ENCODE measurements at regions not wholly inside any gene's neighbourhood (a gene's known extent, or its start where the extent isn't known, plus 50 kb on each side); places are given as distances from the start of the nearest gene placed in this dataset.

- no peak for DNase-seq
These were observed 643.6 kb downstream of the ACTL7B start for GRCh38 chr9:108212184-108212583.

DNA sequence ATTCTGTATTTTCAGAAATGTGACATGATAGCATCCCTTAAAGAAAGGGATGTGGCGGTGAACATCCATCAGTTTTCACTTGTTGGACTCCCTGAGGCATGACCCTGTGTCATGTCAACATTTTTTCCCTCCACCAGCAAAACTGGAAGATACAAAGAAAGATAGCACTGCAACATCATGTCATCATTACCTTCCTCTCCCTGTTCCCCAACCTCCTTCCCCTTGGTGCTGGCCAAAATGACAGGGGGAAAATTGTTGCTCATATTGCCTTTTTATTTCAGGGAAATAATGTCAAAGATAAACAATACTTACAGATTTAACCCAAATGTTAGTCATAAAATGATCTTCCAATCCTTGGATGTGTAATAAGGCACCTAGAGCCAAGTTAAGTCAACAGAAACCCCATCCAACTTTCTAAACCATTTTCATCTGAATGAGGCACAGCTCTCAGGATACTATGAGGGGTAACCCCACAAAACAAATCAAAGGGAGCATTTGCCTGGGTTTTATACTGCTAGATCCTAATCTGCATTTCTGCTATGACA lies 644.3 kb downstream of the ACTL7B start:
- no peak for DNase-seq

GRCh38 chr9:108209132-108209685 lies 646.6 kb downstream of the ACTL7B start:
- DNase-seq, result no peak

DNA sequence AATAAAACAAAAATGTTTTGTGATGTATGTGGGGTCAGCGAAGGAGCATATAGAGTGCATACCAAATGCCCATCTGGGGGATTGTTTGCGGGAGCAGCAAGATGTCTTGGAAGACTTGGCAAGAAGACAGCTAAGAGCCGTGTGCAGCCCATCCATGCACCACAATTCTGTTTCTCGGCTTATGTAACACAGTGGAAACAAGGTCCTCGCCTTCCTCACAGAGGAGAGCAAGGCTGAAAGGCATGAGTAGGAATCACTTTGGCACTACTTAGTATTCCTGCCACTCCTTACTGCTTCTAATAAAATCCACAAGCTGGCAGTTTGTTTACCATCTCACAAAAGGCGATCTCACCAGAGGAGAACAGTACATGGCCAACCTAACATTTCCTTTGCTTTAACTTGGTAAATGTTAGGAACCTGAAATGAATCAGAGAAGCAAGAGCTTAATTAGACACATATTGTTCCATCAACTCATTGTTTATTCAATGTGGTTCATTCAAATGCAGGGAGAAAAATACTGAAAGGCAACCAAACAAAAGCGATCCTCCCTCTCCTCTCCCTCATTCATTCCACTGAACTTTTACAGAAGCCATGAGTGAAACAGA lies 648.1 kb downstream of the ACTL7B start:
- DNase-seq, result no peak

- no peak for DNase-seq
These were observed 650.5 kb downstream of the ACTL7B start for GRCh38 chr9:108205276-108205675.

DNA sequence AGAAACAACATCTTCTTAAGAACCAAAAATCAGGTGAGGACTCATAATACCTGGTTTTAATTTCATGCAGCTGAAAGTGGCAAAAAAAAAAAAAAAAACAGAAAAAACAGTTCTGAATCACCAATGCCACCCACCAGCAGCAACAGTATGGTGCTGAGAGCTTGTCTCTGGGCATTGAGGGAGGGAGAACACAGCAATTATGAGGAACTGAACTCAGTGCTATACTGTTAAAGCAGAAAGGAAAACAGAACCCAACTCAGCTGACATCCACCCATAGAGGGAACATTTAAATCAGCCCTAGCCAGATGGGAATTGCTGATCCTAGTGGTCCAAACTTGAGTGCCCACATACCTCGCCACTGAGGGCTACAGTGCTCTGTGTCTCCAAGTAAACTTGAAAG lies 657.9 kb downstream of the ACTL7B start:
- no peak for DNase-seq

- no peak for DNase-seq
These were observed 658.8 kb downstream of the ACTL7B start for GRCh38 chr9:108197008-108197365.

DNA sequence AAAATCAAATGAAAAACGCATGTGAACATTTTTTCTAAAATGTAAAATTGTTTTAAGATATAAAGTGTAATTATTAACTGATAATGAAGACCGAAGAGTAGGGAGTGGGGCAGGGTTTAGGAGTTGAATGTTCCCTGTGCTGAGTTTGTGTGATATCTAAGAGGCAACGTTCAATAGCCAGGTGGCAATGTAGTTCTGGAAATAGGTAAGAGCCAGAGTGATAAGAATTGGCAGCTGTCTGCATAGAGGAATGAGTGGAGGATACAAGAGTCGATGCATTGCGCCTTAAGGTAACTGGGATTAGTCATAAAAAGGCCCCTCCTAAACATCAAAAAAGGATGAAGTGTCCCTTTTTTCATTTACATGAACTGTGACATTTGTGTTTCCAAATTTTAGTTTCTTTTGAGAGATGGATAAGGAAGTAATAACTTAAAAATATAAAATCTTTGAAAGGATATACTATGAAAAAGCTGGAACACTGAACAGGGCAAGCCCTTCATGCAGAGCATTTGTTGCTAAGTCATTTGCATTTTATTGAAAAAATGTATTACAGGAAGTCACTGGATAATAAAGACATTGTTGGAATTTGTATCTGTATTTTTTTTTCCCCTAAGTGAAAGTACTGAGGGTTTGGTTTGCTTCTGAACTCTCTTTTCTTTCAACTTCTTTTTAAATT lies 659.3 kb downstream of the ACTL7B start:
- no peak for DNase-seq

GRCh38 chr9:108194154-108194553 lies 661.6 kb downstream of the ACTL7B start:
- no peak for DNase-seq

- DNase-seq, result no peak
These were observed 662.6 kb downstream of the ACTL7B start for GRCh38 chr9:108193026-108193710.

DNA sequence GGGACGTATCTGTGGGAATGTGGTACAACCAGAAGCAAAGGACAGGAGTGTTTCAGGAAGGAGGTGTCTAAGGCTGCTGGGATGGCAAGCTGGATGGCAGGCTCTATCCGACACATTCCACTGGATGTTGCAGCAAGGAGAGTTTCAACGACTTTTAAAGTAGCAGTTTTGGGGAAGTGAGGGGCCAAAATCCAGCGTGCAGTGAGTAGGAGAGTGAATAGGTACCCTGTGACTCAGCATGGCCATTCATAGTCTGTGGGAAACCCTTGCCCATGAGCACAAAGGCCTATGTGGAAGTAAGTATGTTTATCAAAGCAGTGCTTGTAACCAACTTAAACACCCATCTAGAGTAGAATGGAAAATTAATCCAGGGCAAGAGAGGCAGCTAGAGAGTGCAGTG lies 664.7 kb downstream of the ACTL7B start:
- DNase-seq, result no peak

GRCh38 chr9:108188976-108189375 lies 666.8 kb downstream of the ACTL7B start:
- no peak for DNase-seq

GRCh38 chr9:108188482-108188881 lies 667.3 kb downstream of the ACTL7B start:
- no peak for DNase-seq

- DNase-seq, result no peak
These were observed 669.0 kb downstream of the ACTL7B start for GRCh38 chr9:108186642-108187395.

DNA sequence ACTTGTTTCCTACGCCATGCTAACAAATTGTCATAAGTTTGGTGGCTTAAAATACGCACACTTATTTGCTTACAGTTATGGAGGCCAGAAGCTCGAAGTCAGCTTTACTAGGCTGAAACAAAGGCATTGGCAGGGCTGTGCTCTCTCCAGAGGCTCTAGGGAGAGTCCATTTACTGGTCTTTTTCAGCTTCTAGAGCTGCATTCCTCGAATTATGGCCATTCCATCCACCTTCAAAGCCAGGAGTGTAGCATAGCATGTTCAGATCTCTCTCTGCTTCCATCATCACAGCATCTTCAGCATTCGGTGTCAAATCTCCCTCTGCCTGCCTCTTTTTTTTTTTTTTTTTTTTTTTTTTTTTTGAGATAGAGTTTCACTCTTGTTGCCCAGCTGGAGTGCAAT lies 670.2 kb downstream of the ACTL7B start:
- no peak for DNase-seq

DNA sequence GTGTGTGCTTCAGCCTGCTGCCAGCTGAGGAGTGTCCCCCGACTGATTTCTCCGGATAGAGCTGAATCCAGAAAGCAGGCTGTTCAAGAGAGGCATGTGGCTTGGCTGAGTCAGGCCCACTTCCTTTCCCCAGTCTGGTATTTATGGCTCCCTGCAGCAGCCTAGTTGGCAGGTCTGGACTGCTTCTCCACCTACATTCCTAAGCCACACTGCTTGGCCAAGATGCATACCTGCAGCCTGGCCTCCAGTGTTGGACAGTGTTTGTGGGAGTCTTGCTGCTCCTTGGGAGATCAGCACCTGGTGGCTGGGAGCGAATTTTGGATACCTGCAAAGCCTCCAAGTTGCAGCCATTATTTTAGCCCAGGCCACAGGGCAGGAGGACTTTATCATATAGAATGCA lies 670.8 kb downstream of the ACTL7B start:
- DNase-seq, result no peak

- no peak for DNase-seq
These were observed 671.8 kb downstream of the ACTL7B start for GRCh38 chr9:108184009-108184408.

- DNase-seq, result no peak
These were observed 672.8 kb downstream of the ACTL7B start for GRCh38 chr9:108182950-108183381.

GRCh38 chr9:108182270-108182669 lies 673.5 kb downstream of the ACTL7B start:
- no peak for DNase-seq

GRCh38 chr9:108181441-108181840 lies 674.3 kb downstream of the ACTL7B start:
- no peak for DNase-seq

- no peak for DNase-seq
These were observed 675.2 kb downstream of the ACTL7B start for GRCh38 chr9:108180541-108180940.

GRCh38 chr9:108178318-108178717 lies 677.5 kb downstream of the ACTL7B start:
- no peak for DNase-seq

DNA sequence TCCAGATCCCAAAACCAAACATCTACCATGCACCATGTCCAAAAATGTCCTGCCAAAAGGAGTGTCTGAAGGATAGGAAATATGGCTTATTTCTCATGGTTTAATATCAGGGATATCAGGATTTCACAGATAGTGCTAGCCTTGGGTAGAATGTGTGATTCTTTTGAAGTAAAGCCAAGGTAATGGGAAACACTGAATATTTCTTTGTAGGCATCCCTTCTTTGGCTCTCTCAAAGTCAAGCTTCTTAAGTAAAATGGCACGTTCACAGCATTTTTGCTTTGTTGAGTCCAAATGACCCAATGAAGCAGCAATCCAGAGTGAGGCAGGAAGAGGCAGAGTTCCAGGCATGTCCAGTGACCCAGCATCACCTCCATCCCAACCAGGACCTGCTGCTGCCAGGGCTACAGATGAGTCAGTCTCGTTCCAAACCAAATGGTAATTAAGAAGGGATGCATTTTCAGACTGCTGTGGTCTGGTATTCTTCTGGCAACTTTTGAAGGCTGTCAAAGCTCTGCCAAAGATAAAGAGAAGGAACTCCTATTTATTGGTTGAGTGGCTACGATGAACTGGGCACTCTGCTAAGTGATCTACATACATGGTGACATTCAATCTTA lies 678.8 kb upstream of the KLF4 start:
- no peak for DNase-seq
